Tibial nerve (tissue), 4 donors: ENCODE measurements at regions not wholly inside any gene's neighbourhood (a gene's known extent, or its start where the extent isn't known, plus 50 kb on each side); places are given as distances from the start of the nearest gene placed in this dataset.
A peak's percentile ranks its signal among the peaks of the same experiment; 100 is the strongest.

Source experiments
- DNase-seq, 2 donors: peaks; one replicate each; pipeline ENCODE4 v3.0.0-alpha.2; 2019; ENCODE audit warnings: low spot score in 2 of 2
- H3K27ac ChIP-seq, 4 donors: fragments of 200-600 bp; sonication (generic) in 3 of 4; one replicate each; pipeline ENCODE4 v1.5.1; 2017 to 2019; ENCODE audit warnings: mild to moderate bottlenecking in 1 of 4
- H3K27me3 ChIP-seq, 2 donors: fragments of 200-600 bp; sonication (generic) in 1 of 2; one replicate each; pipeline versions ENCODE4 v1.5.1 to v1.6.0; 2017 to 2019
- H3K36me3 ChIP-seq, 3 donors: fragments of 200-600 bp; sonication (generic); one replicate each; pipeline ENCODE4 v1.5.1; 2018 to 2019
- H3K4me1 ChIP-seq, 4 donors: fragments of 200-600 bp; sonication (generic) in 3 of 4; one replicate each; pipeline ENCODE4 v1.5.1; 2017 to 2019
- H3K4me3 ChIP-seq, 4 donors: fragments of 200-600 bp; sonication (generic) in 3 of 4; one replicate each; pipeline ENCODE4 v1.5.1; 2017 to 2019; ENCODE audit warnings: mild to moderate bottlenecking in 1 of 4, moderate library complexity in 1 of 4
- H3K9me3 ChIP-seq, 4 donors: fragments of 200-600 bp; sonication (generic) in 3 of 4; one replicate each; pipeline ENCODE4 v1.5.1; 2017 to 2019
- EP300 ChIP-seq, 2 donors: sonication (generic); formaldehyde crosslinking; IDR thresholded peaks; one replicate each; pipeline ENCODE4 v1.6.1; 2017; ENCODE audit warnings: antibody characterized with exemption in 2 of 2, mild to moderate bottlenecking in 1 of 2
- POLR2A ChIP-seq, 2 donors: fragments of 450-650 bp; IDR thresholded peaks; one replicate each; pipeline ENCODE4 v1.6.1; 2017; ENCODE audit warnings: antibody characterized with exemption in 2 of 2, mild to moderate bottlenecking in 2 of 2, moderate library complexity in 2 of 2
- WGBS, 2 donors: methylation state at CpG; one replicate each; pipeline ENCODE4 v1.1.5; 2018; 5-methylcytosine and 5-hydroxymethylcytosine counted together
- TF ChIP-seq, protein P1 (sequence below), 5 experiments: fragments of 200-600 bp in 3 of 5; fragments of 450-650 bp in 2 of 5; sonication (generic) in 3 of 5; IDR thresholded peaks; one replicate each; pipeline ENCODE4 v1.5.1; 2016 to 2019; ENCODE audit warnings: antibody characterized with exemption in 5 of 5, mild to moderate bottlenecking in 3 of 5, moderate library complexity in 2 of 5

DNA sequence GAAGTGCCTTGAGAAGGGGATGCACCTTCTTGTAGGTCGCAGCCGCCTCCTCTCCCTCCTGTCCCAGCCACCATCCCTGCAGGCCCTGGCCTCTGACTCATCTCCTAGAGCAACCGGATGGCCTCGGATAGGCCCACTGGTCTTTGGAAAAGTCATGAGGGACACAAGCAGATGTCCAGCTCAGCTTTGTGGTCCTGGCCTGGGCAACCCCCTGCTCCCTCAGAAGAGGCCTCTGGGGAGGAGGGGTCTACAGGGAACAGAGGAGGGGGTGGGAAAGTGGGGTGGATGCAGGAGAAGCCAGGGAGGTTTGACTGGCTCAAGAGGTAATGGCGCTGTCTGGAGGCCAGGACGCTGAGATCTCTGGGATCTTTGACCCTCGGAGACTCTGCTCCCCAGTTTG is 259.2 kb upstream of the TLE3 start:
- H3K36me3 ChIP-seq = no peaks in the 10 kb centered on the region
- H3K4me3 ChIP-seq = no peak overlapping the region
- no peak for TF ChIP-seq POLR2A (IDR thresholded peaks at IDR 0.05)
- TF ChIP-seq, protein P1, sequence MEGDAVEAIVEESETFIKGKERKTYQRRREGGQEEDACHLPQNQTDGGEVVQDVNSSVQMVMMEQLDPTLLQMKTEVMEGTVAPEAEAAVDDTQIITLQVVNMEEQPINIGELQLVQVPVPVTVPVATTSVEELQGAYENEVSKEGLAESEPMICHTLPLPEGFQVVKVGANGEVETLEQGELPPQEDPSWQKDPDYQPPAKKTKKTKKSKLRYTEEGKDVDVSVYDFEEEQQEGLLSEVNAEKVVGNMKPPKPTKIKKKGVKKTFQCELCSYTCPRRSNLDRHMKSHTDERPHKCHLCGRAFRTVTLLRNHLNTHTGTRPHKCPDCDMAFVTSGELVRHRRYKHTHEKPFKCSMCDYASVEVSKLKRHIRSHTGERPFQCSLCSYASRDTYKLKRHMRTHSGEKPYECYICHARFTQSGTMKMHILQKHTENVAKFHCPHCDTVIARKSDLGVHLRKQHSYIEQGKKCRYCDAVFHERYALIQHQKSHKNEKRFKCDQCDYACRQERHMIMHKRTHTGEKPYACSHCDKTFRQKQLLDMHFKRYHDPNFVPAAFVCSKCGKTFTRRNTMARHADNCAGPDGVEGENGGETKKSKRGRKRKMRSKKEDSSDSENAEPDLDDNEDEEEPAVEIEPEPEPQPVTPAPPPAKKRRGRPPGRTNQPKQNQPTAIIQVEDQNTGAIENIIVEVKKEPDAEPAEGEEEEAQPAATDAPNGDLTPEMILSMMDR (IDR thresholded peaks at IDR 0.05) = no peak
- H3K27ac ChIP-seq = no peak overlapping the region
- H3K27me3 ChIP-seq = no peaks in the 10 kb centered on the region
- H3K4me1 ChIP-seq = peaks cover 0 to 26% (median 0%) of the 10 kb centered on the region in 4 donors
- no peak for DNase-seq
- no peaks in the 10 kb centered on the region for H3K9me3 ChIP-seq
- WGBS, 2 donors = 54 to 65% methylated on average over 7 of the region's 7 CpGs

DNA sequence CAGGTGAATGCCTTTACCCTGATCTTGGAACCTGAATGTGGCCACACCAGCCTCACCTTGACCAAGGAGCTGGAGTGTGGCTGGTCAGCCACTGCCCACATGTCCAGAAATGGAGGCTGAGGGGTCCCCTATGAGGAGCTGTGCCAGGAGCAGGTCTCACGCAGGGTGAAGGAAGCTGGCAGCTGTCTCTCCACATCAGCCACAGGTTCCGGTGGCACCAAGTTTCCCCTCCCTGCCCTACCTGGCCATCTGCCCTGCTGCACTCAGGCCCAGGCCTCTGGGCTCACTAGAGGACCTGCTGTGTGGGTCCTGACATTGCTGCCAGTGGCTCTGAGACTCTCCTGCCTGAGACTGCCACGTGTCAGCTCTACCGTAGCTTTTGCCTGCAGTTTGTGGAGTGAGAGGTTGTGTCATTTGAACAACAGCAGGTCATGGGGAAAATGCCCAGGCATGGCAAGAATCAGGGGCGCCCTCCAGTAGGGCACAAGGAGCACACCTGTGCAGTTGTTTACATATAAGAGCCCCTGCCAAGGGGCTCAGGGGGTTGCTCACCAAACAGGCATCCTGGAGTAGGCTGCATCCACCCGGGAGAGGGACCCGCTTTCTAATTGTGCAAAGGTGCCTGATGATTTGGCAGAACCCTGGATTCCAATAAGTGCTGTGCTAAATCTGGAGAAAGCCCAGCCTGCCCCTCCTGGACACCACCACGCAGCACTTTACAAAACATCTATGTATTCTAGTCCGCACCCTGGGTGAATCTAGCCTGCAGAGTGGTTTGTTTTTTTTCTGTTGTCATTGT is 258.5 kb upstream of the TLE3 start:
- peak in 1 of 2 donors; percentile 3 for DNase-seq
- TF ChIP-seq POLR2A (IDR thresholded peaks at IDR 0.05) (no peak), EP300 (IDR thresholded peaks at IDR 0.05) (no peak)
- TF ChIP-seq, protein P1 (IDR thresholded peaks at IDR 0.05) = no peak

DNA sequence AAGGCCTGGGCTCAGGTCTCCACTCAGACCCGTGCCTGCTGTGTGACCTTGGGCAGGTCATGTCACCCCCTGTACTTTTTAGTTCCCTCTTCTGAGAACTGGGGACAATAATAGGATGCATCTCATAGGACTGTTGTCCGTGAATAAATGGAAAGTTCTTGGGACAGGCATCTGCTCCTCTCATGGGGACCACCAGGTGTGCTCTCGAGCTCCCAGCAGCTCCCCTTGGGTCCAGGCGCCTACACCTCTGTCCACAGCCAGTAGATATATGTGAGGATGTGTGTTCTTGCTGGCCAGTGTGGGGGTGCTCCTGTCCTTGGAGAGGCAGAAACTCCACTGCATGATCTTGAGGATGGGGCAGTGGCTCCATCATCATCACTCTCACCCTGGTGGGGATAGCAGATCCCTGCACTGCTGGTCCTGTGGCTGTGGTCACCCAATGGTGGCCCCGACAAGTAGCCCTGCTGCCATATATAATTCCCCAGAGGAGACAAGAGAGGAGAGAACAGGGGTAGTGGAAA is 257.6 kb upstream of the TLE3 start:
- TF ChIP-seq, protein P1 (IDR thresholded peaks at IDR 0.05) = no peak
- TF ChIP-seq POLR2A (IDR thresholded peaks at IDR 0.05) (no peak), EP300 (IDR thresholded peaks at IDR 0.05) (no peak)
- no peaks in the 10 kb centered on the region for H3K36me3 ChIP-seq
- no peak overlapping the region for H3K4me3 ChIP-seq
- no peaks in the 10 kb centered on the region for H3K27me3 ChIP-seq
- peaks cover 0 to 26% (median 0%) of the 10 kb centered on the region in 4 donors for H3K4me1 ChIP-seq
- no peak for DNase-seq
- 92 to 97% methylated on average over 3 to 5 of the region's 5 CpGs for WGBS, 2 donors
- H3K27ac ChIP-seq = no peak overlapping the region
- H3K9me3 ChIP-seq = no peaks in the 10 kb centered on the region

More for the DNA sequence above, 258.5 kb upstream of the TLE3 start:
- H3K36me3 ChIP-seq = no peaks in the 10 kb centered on the region
- no peaks in the 10 kb centered on the region for H3K27me3 ChIP-seq
- 89 to 90% methylated on average over 5 to 8 of the region's 9 CpGs for WGBS, 2 donors
- H3K27ac ChIP-seq = no peak overlapping the region
- H3K4me1 ChIP-seq = peaks cover 0 to 26% (median 0%) of the 10 kb centered on the region in 4 donors
- no peak overlapping the region for H3K4me3 ChIP-seq
- no peaks in the 10 kb centered on the region for H3K9me3 ChIP-seq

DNA sequence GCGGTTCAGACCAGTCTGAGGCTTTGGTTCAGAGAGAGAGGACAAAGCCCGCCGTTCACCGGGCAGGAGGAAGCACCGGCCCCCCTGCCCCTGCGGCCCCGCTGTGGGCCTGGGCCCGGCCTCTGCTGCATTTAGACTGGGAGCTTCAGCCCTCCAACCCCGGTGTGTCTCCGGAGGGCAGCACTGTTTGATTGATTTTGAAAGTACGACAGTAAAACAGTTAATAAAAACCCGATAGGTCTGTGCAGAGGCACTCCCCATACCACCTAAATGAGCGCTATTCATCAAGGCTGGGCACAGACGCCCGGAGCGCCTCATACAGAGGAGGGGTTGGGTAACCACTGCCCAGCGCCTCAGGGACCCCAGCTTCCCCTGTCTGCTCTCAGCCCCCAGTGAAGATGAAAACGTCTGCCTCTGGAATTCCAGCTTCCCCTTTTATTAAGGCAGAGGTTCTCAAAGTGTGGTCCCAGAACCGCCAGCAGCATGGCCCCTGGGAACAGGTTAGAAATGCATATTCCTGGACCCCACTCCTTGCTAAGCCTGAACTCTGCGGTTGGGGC is 256.7 kb upstream of the TLE3 start:
- Histone ChIP-seq H3K27me3 (no peaks in the 10 kb centered on the region), H3K9me3 (no peaks in the 10 kb centered on the region), H3K27ac (no peak overlapping the region), H3K4me3 (no peak overlapping the region), H3K36me3 (no peaks in the 10 kb centered on the region), H3K4me1 (peaks cover 0 to 26% (median 0%) of the 10 kb centered on the region in 4 donors)
- DNase-seq = no peak
- TF ChIP-seq, protein P1 (IDR thresholded peaks at IDR 0.05) = no peak
- no peak for TF ChIP-seq POLR2A (IDR thresholded peaks at IDR 0.05)
- no peak for TF ChIP-seq EP300 (IDR thresholded peaks at IDR 0.05)
- WGBS, 2 donors = 34 to 59% methylated on average over 20 of the region's 20 CpGs
